GM18858 (cell line): ENCODE measurements at regions not wholly inside any gene's neighbourhood (a gene's known extent, or its start where the extent isn't known, plus 50 kb on each side); places are given as distances from the start of the nearest gene placed in this dataset.
"Not testable (repeated sequence)": the region's sequence is repeated elsewhere in the genome, so short reads cannot be mapped to it uniquely, and the experiment has no call there.

Experiments used
- ATAC-seq: cut with Tn5 transposase; IDR thresholded peaks from one replicate; pipeline ENCODE4 v1.9.1; 2021; ENCODE audit not compliant: unreplicated experiment

- no peak for ATAC-seq
Measured at GRCh38 chr5:63011158-63011557, 432.5 kb downstream of the LRRC70 start.

DNA sequence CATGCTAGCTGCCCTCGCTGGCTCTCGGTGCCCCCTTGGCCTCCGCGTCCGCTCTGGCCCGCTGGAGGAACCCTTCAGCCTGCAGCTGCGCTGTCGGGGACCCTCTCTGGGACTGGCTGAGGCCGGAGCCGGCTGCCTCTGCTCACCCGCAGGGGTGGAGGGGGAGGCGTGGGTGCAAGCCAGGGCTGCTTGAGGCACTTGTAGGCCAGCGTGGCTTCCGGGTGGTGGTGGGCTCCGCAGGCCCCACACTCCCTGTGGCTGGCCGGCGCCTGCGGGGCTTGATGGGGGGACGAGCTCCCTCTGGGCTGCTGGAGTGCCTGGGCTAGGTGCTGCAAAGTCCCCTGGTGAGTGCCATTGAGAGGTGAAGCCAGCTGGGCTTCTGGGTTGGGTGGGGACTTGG lies 429.6 kb downstream of the LRRC70 start:
- ATAC-seq: no peak

- not testable (repeated sequence) for ATAC-seq
Measured at GRCh38 chr5:62994842-62995241, 416.2 kb downstream of the LRRC70 start.

DNA sequence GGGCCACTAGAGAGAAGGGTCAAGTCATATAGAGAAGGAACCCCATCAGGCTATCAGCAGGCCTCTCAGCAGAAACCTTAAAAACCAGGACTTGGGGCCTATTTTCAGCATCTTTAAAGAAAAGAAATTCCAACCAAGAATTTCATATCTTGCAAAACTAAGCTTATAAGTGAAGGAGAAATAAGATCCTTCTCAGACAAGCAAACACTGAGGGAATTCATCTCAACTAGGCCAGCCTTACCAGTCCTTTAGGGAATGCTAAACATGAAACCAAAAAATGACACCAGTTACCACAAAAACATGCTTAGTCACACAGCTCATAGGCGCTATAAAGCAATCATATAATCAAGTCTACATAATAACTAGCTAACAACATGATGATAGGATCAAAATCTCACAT lies 407.1 kb downstream of the LRRC70 start:
- no peak for ATAC-seq

DNA sequence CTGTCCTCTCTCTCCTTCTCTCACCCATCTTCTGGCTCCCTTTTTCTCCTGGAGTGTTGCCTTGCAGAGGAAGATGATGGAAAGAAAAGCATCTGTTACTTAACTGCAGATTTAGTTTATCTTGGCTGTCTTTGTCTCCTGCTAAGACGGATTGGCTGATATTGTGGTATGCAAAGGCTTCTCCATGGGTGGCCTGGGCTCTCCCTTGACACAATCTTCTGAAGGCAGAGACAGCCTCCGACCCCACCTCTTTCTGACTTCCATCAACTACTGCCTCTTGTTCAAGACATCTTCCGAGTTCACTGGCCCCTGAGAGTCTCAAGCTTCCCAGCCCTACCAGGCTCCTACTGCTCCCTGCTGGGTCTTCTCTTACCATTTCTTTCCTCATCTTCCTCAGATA lies 403.7 kb downstream of the LRRC70 start:
- ATAC-seq: no peak

GRCh38 chr5:62980884-62981283 lies 402.3 kb downstream of the LRRC70 start:
- ATAC-seq: no peak

- ATAC-seq: no peak
Measured at GRCh38 chr5:62979472-62979871, 400.9 kb downstream of the LRRC70 start.

DNA sequence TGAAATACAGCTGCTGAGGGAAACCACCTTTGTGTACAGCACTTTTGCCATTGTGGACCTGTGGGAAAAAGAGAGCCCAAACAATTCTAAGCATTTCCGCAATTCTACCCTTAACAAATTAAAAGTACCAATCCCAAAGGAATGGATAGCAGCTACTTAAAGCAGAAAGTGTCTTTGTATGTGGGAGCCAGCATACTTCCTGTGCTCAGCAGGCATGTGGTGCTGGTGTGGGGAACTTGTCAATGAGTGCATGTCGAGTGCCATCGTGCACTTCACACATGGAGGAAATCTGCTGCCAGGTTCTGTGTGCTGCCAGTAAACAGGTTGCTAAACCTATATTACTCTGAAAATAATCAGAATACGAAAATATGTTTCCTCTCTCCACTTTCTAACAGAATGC lies 399.0 kb downstream of the LRRC70 start:
- ATAC-seq: no peak

- no peak for ATAC-seq
Measured at GRCh38 chr5:62974623-62975022, 396.0 kb downstream of the LRRC70 start.

GRCh38 chr5:62969409-62970120 lies 390.9 kb downstream of the LRRC70 start:
- no peak for ATAC-seq

GRCh38 chr5:62964428-62964827 lies 385.8 kb downstream of the LRRC70 start:
- no peak for ATAC-seq

DNA sequence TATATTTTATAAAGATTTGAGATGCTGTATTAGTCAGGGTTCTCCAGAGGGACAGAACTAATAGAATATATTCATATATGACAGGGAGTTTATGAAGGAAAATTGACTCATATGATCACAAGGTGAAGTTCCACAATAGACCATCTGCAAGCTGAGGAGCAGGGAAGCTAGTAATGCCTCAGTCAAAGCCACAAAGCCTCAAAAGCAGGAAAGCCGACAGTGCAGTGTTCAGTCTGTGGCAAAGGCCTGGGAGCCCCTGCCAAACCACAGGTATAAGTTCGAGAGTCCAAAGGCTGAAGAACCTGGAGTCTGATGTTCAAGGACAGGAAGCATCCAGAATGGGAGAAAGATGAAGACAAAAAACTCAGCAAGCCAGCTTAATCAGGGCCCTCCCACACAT lies 382.2 kb downstream of the LRRC70 start:
- ATAC-seq: no peak

DNA sequence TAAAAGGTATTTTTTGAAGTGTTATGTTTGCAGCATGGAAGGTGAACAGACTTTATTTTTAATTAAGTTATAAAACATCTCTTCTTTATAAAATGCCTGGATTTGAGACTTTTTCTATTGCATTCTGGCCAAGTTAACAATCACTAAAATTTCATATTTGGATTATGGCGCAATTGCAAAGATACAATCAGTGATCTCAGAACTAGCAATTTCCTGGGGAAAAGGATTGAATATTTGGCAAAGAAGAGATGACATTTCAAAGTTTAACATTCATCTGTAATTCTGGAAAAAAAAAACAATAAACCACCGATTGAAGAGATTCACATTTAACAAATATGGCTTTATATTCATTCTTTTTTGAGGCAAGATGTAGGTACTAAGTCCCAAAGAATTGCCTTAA lies 378.0 kb downstream of the LRRC70 start:
- ATAC-seq: no peak

DNA sequence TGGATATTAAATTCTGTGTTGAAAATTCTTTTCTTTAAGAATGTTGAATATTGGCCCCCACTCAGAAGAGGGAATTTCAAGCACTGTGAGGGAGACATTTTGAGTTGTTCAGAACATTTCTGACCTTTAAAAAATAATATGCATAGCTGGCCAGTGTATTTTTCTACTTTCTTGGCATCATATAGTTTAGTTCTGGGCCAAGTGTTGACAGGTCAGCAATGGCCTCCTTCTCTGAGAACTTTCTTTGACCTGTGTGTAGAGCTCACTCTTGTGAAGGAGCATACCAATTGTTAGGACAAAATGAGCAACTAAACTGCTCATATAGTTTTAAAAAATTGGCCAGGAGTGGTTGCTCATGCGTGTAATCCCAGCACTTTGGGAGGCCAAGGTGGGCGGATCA lies 376.0 kb downstream of the LRRC70 start:
- no peak for ATAC-seq

- no peak for ATAC-seq
Measured at GRCh38 chr5:62948301-62948700, 369.7 kb downstream of the LRRC70 start.

DNA sequence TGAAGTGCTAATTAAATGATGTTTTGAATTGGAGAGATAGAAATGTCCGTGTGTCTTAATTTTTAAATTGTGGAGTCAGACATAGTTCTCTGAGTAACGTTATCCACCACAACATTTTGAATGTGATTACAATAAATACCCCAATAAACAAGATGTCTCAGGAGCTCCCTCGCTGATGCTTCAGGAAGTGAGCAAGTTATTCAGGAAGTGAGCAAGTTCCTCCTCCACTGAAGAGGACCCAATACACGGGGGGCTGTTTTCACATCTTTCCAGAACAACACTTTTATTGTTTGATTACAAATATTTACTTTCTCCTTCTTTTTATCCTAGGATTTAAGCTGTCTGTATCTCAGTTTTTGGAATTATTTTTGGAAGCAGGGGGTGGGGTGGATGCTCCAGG lies 363.8 kb downstream of the LRRC70 start:
- ATAC-seq: no peak

- no peak for ATAC-seq
Measured at GRCh38 chr5:62938927-62939326, 360.3 kb downstream of the LRRC70 start.

DNA sequence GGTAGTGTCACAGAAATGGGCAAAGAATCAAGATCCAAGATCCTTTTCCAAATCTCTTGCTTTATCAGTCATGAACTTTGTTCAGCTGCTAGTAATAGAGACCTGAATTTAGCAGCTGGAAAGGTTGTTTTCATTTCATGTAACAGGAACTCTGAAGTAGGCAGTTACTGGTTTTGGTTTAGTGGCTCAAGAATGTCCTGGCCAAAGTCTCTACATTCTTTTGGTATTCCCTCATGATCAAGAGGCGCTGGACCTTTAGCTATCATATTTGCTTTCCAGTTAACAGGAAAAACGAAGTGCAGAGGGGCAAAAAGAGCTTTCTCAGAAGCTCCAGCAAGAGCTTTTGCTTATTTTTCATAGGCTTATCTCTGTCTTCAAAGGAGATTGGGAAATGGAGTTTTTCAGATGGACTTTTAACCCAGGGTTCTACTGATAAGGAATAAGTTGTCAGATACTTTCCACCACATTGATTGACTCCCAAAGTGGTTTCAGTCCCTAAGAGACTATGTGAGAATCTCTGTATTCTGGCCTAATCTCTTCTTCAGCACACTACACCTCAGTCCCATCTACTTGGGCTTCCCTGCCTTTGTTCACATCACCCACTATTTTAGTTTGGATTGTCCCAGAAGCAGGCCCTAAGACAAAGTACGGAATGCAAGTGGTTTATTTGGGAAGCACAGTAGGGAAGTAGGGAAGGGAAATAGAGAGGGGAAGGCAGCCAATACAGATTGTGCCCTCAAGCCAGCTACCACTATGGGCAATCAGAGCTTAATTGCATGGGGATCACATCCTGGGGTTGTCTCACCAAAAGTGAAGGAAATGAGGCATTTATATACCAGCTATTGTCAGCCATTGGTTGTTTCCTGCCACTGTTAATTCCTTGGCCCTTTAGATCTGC lies 359.3 kb downstream of the LRRC70 start:
- no peak for ATAC-seq

DNA sequence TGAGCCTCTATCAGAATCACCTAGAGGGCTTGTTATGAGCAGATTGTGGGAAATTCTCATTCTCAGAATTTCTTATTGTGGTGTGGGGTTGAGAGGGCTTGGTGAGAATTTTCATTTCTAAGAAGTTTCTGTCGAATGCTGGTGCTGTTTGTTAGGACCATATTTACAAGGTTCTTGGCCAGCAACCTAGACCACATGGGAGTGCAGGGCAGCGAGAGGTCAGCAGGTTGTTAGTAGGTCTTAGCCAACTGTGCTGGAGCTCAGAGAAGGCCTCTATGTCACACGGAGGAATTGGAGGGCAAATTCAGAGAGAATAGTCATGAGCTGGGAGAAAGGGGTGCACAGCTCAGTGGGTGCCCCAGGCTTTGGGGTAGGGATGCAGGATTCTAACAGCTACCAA lies 357.0 kb downstream of the LRRC70 start:
- ATAC-seq: no peak

DNA sequence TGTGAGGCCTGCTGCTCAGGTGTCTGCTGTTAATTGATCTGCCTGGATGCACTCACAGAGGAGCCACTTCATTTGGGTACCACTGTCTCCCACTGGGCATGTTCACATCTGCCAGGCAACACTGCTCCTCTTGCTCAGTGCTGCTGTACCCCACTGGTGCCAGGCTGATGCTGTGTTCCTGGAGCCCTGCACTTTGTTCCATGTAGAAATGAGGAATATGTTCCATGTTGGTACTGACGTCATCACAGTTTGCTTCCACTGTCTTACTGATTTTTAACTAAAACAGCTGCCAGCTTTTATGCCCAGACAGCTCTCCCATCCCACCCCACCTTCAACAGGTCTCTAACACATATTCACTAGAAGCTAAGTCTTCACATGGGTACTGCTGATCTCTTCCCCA lies 355.7 kb downstream of the LRRC70 start:
- no peak for ATAC-seq

GRCh38 chr5:62933261-62933660 lies 354.6 kb downstream of the LRRC70 start:
- ATAC-seq: no peak

DNA sequence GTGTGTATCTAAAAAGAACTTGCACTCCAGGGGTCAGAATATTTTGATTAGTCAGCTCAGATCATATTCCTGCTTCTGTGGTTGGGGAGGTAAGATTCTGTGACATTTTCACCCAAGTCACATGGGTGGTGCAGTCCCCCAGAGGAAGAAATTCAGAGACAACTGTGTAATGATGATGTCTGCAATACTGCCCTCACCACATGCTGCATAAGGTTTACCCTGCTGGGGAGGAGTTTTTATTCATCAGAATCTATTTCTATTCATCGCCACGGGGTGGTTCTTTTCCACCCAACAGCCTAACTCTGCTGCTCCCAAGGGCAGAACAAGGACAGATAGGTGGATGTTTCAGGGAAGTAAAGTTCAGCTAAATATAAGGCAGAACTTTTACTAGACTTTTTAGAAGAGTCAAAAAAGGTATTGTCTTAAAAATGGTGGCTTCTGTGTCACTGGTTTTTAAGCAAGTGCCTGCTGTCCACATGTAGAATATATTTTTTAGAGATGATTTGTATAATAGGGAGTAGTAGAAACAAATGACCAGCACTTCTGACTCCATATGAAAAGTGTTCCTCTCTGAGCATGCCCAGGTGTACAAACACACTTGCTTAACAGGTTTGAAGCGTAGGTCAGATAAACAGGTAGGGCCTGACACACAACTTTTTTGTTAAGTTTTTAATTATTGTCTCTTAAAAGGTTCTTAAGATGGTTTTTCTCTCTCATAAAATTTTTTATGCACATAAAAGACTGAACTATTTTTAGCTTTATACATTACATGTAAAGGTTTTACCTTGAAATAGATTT lies 352.7 kb downstream of the LRRC70 start:
- no peak for ATAC-seq
